ENCODE measurements at regions not wholly inside any gene's neighbourhood (a gene's known extent, or its start where the extent isn't known, plus 50 kb on each side); places are given as distances from the start of the nearest gene placed in this dataset.

DNA sequence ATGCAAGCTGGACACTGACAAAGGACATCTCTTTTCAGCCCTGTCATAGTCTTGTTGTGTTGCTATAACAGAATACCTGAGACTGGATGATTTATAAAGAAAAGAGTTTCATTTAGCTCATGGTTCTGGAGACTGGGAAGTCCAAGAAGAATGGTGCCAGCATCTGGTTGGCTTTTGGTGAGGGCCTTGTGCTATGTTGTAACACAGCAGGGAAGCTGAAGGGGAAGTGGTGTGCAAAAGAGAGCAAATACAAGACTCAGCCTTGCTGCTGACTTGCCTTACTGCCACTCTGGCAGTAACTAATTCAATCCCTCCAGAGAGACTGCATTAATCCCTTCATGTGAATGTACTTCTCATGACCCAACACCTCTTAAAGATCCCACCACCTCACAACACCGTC, 356.3 kb upstream of the PROK2 start:
- TF ChIP-seq, protein P1, sequence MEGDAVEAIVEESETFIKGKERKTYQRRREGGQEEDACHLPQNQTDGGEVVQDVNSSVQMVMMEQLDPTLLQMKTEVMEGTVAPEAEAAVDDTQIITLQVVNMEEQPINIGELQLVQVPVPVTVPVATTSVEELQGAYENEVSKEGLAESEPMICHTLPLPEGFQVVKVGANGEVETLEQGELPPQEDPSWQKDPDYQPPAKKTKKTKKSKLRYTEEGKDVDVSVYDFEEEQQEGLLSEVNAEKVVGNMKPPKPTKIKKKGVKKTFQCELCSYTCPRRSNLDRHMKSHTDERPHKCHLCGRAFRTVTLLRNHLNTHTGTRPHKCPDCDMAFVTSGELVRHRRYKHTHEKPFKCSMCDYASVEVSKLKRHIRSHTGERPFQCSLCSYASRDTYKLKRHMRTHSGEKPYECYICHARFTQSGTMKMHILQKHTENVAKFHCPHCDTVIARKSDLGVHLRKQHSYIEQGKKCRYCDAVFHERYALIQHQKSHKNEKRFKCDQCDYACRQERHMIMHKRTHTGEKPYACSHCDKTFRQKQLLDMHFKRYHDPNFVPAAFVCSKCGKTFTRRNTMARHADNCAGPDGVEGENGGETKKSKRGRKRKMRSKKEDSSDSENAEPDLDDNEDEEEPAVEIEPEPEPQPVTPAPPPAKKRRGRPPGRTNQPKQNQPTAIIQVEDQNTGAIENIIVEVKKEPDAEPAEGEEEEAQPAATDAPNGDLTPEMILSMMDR (IDR thresholded peaks at IDR 0.05) = no peak
- TF ChIP-seq POLR2A (IDR thresholded peaks at IDR 0.05; ENCODE audit: low read depth) = no peak
- TF ChIP-seq EP300 (IDR thresholded peaks at IDR 0.05) = no peak
- TF ChIP-seq POLR2AphosphoS5 (IDR thresholded peaks at IDR 0.05) = no peak

Measured in esophagus muscularis mucosa (tissue), 4 donors.